Hepatocyte (in vitro differentiated cells): ENCODE measurements at regions not wholly inside any gene's neighbourhood (a gene's known extent, or its start where the extent isn't known, plus 50 kb on each side); places are given as distances from the start of the nearest gene placed in this dataset.

ENCODE experiments used
- CTCF ChIP-seq: fragments of 200-600 bp; sonication (generic); IDR thresholded peaks from 2 replicates; pipeline ENCODE4 v1.5.1; 2016; ENCODE audit warnings: antibody characterized with exemption, mild to moderate bottlenecking; ENCODE audit not compliant: poor library complexity
- EZH2 ChIP-seq: fragments of 200-600 bp; sonication (generic); IDR thresholded peaks from 2 replicates; pipeline ENCODE4 v1.6.1; 2016; ENCODE audit warnings: antibody characterized with exemption, mild to moderate bottlenecking, borderline replicate concordance
- EZH2phosphoT487 ChIP-seq: fragments of 200-600 bp; sonication (generic); IDR thresholded peaks from one replicate; pipeline ENCODE4 v1.6.1; 2018; ENCODE audit warnings: antibody characterized with exemption, mild to moderate bottlenecking, low read depth, moderate library complexity; ENCODE audit not compliant: unreplicated experiment, severe bottlenecking

- TF ChIP-seq CTCF: no peak
- TF ChIP-seq EZH2: no peak
- no peak for TF ChIP-seq EZH2phosphoT487
These were observed 404.3 kb downstream of the HLX start for GRCh38 chr1:221283532-221283931.
